Anterior cingulate cortex (tissue), 58 donors: ENCODE measurements at regions not wholly inside any gene's neighbourhood (a gene's known extent, or its start where the extent isn't known, plus 50 kb on each side); places are given as distances from the start of the nearest gene placed in this dataset.

Experiments
- DNase-seq, 58 donors: peaks; one replicate each; lab custom pipeline; 2025; lab: John Stamatoyannopoulos, UW

DNA sequence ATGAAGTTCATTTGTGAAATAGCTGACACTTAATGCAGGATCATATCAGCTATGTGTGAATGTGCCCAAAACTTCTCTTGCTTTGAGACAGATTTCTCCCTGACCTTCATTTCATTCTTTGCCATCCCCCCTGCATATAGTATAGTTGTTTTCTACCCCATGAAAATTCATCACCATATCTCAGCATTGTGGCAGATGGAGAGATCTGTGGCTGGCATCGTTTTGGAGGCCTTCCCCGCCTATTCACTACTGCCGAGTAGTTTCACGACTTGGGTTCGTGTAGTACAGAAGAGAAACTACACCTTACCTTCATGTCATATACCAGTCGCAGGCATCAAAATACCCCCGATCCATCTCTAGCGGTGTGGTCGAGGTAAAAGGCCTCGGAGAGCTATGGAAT, 66.2 kb upstream of the SELENOK start:
- DNase-seq, result no peak

DNA sequence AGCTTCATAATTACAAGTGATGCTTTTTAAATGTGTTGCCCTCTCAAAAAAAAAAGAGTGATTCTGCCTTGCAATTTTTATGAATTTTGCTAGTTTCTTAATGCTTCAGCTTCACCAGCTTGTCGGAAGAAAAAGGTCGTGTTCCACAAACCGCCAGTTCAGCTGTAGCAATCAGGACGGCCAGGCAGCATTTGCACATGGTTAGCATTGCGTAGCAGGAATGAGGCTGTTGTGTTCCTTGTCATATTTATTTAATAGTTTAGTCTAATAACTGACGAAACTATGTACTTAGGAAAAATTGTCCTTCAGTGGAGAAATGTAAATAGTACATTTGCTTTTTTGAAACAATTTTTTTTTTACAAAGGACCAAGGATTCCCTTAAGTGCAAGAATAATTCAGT, 64.9 kb upstream of the SELENOK start:
- no peak for DNase-seq

- DNase-seq, result no peak
Observed at GRCh38 chr3:53949541-53949940, 57.9 kb upstream of the SELENOK start.

- DNase-seq, result no peak
Observed at GRCh38 chr3:53948174-53948573, 56.5 kb upstream of the SELENOK start.

- DNase-seq, result no peak
Observed at GRCh38 chr3:53944028-53944427, 52.4 kb upstream of the SELENOK start.

- DNase-seq, result peak in 1 of 58 donors; percentile 8
Observed at GRCh38 chr3:53941950-53942349, 50.3 kb upstream of the SELENOK start.
